ENCODE measurements at regions not wholly inside any gene's neighbourhood (a gene's known extent, or its start where the extent isn't known, plus 50 kb on each side); places are given as distances from the start of the nearest gene placed in this dataset.

GRCh38 chr16:27152801-27153200 lies 50.5 kb upstream of the KDM8 start:
- TF ChIP-seq CTCF (IDR thresholded peaks at IDR 0.05) (no peak), POLR2A (IDR thresholded peaks at IDR 0.05) (no peak)
